Ecto neural progenitor cell (in vitro differentiated cells): ENCODE measurements at regions not wholly inside any gene's neighbourhood (a gene's known extent, or its start where the extent isn't known, plus 50 kb on each side); places are given as distances from the start of the nearest gene placed in this dataset.
"Not testable (repeated sequence)": the region's sequence is repeated elsewhere in the genome, so short reads cannot be mapped to it uniquely, and the experiment has no call there.

Source experiments
- DNase-seq: peaks from one replicate; pipeline ENCODE4 v3.0.0-alpha.2; 2018; ENCODE audit warnings: low spot score

GRCh38 chr14:58752771-58753201 lies 115.0 kb downstream of the DACT1 start:
- no peak for DNase-seq

DNA sequence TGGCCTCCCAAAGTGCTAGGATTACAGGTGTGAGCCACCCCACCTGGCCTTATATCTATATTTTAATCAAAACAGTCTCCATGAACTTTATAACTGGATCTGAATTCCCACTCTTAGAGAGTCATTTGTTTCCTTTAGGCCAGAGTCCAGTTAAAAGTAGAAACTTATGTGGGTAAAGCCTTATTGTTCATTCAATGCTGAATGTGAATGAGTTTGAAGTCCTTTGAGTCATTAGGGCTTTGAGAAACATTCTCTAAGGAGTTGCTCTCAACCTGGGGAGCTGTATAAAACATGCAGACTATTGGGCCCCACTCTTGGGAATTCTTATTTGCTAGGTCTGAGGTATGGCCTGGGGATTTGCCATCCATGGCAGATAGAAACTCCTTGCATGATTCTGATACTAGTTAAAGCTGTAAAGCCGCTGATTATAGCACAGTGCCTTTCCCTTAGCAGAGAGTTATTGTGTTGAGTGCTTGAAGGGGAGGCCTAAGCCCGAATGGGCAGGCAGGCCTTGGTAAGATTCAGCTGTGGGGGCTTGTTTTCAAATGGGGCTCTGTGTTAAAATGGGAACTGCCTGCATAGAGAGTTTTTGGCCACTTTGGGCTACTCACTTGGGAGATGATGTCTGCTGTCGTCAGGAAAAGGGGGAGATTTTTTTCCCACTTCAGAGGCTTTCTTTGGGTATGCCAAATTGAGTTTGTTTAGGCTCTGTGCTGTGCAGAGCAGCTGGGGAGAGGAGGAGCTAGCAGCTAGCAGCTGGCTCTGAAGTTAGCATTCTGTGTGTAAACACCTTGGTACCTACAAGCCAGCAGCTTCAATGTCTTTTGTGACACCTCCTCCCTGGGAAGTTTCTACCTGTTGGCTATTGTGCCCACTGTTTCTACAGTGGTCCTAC lies 117.5 kb downstream of the DACT1 start:
- no peak for DNase-seq

GRCh38 chr14:58760121-58760520 lies 122.4 kb downstream of the DACT1 start:
- DNase-seq: no peak

DNA sequence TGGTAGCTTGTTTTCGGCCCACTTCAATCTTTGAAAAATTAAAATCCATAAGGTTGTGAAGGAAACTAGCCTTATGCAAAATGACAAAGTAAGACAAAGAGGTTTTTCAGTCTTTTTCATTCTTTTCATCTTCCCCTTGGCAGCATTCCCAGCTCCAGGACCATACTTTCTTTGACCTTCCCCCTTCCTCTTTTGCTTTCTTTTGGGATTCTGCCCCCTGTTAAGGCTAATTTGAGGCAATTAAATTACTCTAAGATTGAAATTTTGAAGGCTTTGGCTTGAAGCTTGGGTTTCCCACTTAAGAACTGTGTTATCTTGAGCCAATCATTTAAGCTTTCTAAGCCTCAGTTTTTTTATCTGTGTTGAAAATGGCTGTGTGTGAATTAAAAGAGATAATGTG lies 124.9 kb downstream of the DACT1 start:
- DNase-seq: no peak

GRCh38 chr14:58763210-58763609 lies 125.4 kb downstream of the DACT1 start:
- DNase-seq: no peak

- DNase-seq: no peak
Measured at GRCh38 chr14:58765418-58765831, 127.7 kb downstream of the DACT1 start.

GRCh38 chr14:58765843-58766242 lies 128.1 kb downstream of the DACT1 start:
- no peak for DNase-seq

- no peak for DNase-seq
Measured at GRCh38 chr14:58769011-58769643, 131.4 kb downstream of the DACT1 start.

DNA sequence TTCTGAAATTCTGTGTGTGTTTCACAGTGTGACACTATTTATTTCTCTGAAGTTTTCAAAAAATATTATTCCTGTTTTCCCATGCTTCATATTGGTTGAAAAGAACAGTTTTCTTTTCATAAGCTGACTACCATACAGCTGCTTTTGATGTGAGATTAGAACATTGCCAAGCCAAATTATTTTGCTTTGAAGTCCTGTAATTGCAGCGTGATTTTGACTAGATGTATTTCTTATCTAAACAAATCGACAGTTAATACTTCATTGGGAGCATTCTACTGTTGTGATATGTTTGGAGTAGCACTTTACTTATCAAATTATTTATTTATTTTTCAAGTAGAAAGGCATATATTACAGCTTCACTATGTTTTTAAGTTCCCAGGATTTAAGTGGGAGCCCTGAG lies 132.0 kb downstream of the DACT1 start:
- DNase-seq: no peak

GRCh38 chr14:58770491-58770982 lies 132.8 kb downstream of the DACT1 start:
- no peak for DNase-seq

- DNase-seq: no peak
Measured at GRCh38 chr14:58771016-58771415, 133.3 kb downstream of the DACT1 start.

- no peak for DNase-seq
Measured at GRCh38 chr14:58772116-58772515, 134.4 kb downstream of the DACT1 start.

DNA sequence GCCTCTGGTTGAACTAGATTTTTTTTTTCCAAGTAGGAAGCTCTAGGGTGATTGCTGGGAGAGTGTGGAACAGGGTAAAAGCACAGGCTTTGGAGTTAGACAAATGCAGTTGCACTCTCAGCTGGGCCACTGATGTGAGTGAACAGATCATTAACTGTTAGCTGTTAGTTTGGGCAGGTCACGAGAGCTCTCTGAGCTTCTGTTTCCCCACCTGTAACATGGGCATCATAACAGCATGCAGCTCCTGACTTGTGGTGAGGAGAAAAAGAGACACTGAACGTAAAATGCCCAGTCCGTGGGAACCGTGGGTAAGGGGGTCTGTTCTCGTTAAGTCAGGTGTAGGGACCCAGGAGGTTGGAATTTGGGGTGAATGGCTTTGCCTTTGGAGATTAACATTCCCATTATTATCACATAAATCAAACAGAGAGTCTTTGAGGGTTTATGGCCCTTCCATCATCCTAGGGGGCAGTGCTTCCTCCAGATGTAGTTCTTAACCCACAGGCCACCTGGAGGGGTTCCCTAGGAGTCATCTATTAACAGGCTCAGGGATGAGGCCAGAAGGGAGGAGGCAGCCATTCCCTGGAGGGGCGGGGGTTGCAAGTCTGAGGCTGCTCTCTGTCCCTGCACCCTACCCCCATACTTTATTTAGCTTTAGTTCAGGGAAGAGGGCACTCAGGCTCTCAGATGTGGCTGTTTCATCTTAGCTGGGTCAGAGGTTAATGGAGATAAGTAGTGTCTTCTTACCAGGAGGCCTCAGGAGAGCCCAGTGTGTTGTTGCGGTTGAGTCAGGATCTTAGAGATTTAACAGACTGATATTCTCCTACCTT lies 135.2 kb downstream of the DACT1 start:
- peak; percentile 63 for DNase-seq

DNA sequence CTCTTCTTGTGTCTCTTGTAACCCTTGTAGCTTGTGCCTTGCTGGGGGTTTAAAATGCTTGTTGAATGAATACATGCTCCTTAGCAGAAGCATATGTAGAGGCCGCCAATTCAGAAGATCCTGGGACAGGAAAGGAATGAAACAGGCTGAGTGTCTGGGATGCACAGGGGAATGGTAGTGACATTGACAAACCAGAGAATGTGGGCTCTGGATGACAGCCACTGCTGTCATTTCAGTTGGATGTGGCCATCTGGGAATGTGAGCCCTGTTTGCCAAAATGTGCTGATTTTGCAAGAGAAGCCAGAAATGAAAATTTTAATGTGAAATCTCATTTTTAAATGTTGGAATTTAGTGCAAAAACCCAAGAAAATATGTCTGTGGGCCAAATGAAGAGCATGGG lies 136.8 kb downstream of the DACT1 start:
- DNase-seq: no peak

GRCh38 chr14:58775130-58775529 lies 137.4 kb downstream of the DACT1 start:
- DNase-seq: not testable (repeated sequence)

- no peak for DNase-seq
Measured at GRCh38 chr14:58776516-58776915, 138.8 kb downstream of the DACT1 start.

DNA sequence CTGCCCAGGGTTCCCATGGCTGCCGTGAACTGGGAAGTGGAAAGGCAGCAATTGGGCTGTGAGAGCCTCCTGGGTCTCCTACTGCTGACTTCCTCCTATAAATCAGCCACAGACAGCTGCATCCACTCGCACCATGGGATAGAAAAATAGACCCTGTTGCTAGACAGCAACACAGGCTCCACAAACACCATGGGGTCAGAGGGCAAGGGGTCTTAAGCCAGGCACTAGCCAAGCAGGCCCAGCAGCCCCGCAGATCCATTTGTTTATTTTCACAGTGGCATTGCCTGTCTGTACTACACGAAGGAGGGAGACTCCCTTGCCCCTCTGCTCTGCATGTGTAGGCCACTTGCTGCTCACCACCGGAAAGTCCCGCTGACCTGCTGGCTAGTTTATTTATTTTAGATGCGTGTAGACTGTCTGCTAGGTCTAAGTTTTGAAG lies 139.8 kb downstream of the DACT1 start:
- DNase-seq: peak; percentile 60

- no peak for DNase-seq
Measured at GRCh38 chr14:58778202-58778601, 140.4 kb downstream of the DACT1 start.

- DNase-seq: no peak
Measured at GRCh38 chr14:58779376-58779775, 141.6 kb downstream of the DACT1 start.

DNA sequence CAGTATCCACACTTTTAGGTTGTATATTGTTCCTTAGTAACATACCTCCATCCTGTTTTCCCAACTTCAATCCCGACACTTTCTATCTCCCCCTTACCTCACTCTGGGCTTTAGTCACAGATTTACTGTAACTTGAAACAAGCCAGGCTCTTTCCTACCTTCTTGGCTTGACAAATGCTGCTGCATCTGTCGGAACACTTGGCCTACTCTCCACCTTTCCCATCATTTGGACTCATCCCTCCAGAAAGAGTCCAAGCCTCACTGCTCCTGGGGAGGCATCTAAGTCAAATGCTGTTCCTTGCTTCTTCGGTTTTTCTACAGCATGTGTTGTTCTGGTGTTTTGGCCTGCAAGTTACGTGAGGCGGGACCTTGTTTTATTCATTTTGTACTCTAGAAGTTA lies 142.4 kb downstream of the DACT1 start:
- no peak for DNase-seq

DNA sequence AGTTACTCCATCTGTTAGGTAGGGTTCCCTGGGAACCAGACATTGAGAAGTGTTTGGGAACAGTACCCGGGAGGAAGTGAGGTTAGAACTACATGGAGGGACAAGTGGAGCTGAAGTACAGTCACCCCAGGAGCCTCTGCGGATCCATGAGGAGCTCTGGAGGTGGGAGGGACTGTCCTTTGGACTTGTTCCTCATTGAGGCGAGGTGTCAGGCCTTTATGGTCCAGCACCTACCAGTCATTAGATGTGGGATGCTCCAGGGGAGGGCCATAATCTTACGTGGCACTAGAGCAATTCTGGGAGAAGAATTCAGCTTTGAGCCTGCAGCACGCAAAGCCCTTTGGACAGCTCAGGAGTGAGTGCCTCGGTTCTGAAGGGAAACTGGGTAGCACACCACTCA lies 142.8 kb downstream of the DACT1 start:
- DNase-seq: no peak

- no peak for DNase-seq
Measured at GRCh38 chr14:58782011-58782410, 144.2 kb downstream of the DACT1 start.
